ENCODE measurements at regions not wholly inside any gene's neighbourhood (a gene's known extent, or its start where the extent isn't known, plus 50 kb on each side); places are given as distances from the start of the nearest gene placed in this dataset.

DNA sequence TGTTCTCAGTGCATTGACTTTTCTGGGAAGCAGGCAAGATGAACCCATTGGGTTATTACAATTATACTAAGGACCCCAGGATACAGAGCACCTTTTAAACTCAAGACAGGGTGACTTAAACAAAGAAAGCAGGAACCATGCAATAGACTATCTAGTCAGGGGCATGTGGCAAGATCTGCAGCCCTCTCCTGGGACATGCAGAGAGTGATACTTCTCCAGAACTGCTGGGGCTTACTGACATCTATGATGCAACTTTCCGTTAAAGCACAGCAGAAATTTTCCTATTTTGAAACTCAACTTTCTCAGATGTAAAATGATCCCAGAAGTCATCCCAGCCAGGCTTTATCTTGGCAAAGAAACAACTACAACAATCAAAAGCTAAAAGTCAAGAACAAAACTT is 162.2 kb upstream of the HNMT start:
- ATAC-seq (replicated peaks) = no peak
- Mint-ChIP-seq H3K4me3 (no peak overlapping the region), H3K27ac (no peak overlapping the region), H3K27me3 (peaks cover 3% of the 10 kb centered on the region), H3K9me3 (no peaks in the 10 kb centered on the region), H3K4me1 (no peaks in the 10 kb centered on the region), H3K36me3 (ENCODE audit: low read depth) (no peaks in the 10 kb centered on the region)

GRCh38 chr2:137806068-137806805 is 158.0 kb upstream of the HNMT start:
- ATAC-seq (replicated peaks) = no peak
- peaks cover 6% of the 10 kb centered on the region for H3K27me3 Mint-ChIP-seq
- H3K36me3 Mint-ChIP-seq (ENCODE audit: low read depth) = no peaks in the 10 kb centered on the region
- H3K4me3 Mint-ChIP-seq = no peak overlapping the region
- H3K27ac Mint-ChIP-seq = no peak overlapping the region
- no peaks in the 10 kb centered on the region for H3K9me3 Mint-ChIP-seq
- H3K4me1 Mint-ChIP-seq = no peaks in the 10 kb centered on the region

GRCh38 chr2:137809252-137809651 is 155.0 kb upstream of the HNMT start:
- no peaks in the 10 kb centered on the region for H3K36me3 Mint-ChIP-seq (ENCODE audit: low read depth)
- no peak overlapping the region for H3K27ac Mint-ChIP-seq
- no peaks in the 10 kb centered on the region for H3K9me3 Mint-ChIP-seq
- peaks cover 8% of the 10 kb centered on the region for H3K27me3 Mint-ChIP-seq
- H3K4me1 Mint-ChIP-seq = no peaks in the 10 kb centered on the region
- no peak overlapping the region for H3K4me3 Mint-ChIP-seq
- ATAC-seq (replicated peaks) = no peak

DNA sequence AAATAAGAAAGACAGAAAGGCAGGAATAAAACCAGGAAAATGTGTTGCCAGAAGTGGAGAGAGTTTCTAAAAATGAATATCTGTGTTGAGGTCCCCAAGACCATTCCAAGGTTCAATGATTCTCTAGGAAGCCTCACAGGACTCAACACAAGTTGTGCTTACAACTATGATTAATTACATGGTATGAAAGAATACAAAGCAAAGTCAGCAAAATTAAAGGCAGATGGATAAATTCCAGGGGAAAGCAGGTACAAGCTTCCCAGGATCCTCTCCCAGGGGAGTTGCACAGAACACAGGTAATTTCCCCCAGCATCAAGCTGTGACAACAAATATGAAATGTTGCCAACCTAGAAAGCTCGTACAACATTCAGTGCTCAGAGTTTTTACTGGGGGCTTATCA is 154.4 kb upstream of the HNMT start:
- peaks cover 8% of the 10 kb centered on the region for H3K27me3 Mint-ChIP-seq
- no peak for ATAC-seq (replicated peaks)
- H3K4me3 Mint-ChIP-seq = no peak overlapping the region
- no peak overlapping the region for H3K27ac Mint-ChIP-seq
- no peaks in the 10 kb centered on the region for H3K9me3 Mint-ChIP-seq
- no peaks in the 10 kb centered on the region for H3K4me1 Mint-ChIP-seq
- no peaks in the 10 kb centered on the region for H3K36me3 Mint-ChIP-seq (ENCODE audit: low read depth)

GRCh38 chr2:137812517-137812916 is 151.8 kb upstream of the HNMT start:
- Mint-ChIP-seq H3K36me3 (ENCODE audit: low read depth) (no peaks in the 10 kb centered on the region), H3K9me3 (no peaks in the 10 kb centered on the region), H3K4me3 (no peak overlapping the region), H3K27ac (no peak overlapping the region), H3K4me1 (no peaks in the 10 kb centered on the region), H3K27me3 (peaks cover 5% of the 10 kb centered on the region)
- ATAC-seq (replicated peaks) = no peak

DNA sequence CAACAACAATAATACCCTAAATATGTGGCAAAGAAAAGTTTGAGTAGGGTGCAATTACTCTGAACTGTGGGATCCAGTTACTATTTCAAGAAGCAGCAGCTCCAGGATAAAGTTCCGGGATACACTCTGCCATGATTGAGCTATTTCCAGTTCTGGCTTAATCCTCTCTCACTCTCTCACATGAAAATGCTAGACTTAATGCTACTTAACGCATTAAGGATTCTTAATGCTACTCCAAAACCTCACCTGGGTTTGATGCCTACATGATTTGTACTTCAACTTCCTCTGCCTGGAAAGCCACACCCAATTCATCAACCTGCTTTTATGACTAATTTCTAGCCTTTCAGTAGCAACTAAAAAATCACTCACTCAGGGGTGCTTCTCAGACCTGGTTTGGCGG is 151.1 kb upstream of the HNMT start:
- peaks cover 5% of the 10 kb centered on the region for H3K27me3 Mint-ChIP-seq
- no peak for ATAC-seq (replicated peaks)
- H3K4me1 Mint-ChIP-seq = no peaks in the 10 kb centered on the region
- H3K9me3 Mint-ChIP-seq = no peaks in the 10 kb centered on the region
- no peak overlapping the region for H3K27ac Mint-ChIP-seq
- H3K4me3 Mint-ChIP-seq = no peak overlapping the region
- H3K36me3 Mint-ChIP-seq (ENCODE audit: low read depth) = no peaks in the 10 kb centered on the region

GRCh38 chr2:137817058-137817457 is 147.2 kb upstream of the HNMT start:
- H3K4me1 Mint-ChIP-seq = no peaks in the 10 kb centered on the region
- no peak overlapping the region for H3K4me3 Mint-ChIP-seq
- no peak overlapping the region for H3K27ac Mint-ChIP-seq
- no peaks in the 10 kb centered on the region for H3K36me3 Mint-ChIP-seq (ENCODE audit: low read depth)
- peaks cover under 1% of the 10 kb centered on the region for H3K27me3 Mint-ChIP-seq
- H3K9me3 Mint-ChIP-seq = no peaks in the 10 kb centered on the region
- no peak for ATAC-seq (replicated peaks)

- Mint-ChIP-seq H3K27me3 (peaks cover 13% of the 10 kb centered on the region), H3K36me3 (ENCODE audit: low read depth) (no peaks in the 10 kb centered on the region), H3K9me3 (no peaks in the 10 kb centered on the region), H3K4me1 (no peaks in the 10 kb centered on the region), H3K4me3 (no peak overlapping the region), H3K27ac (no peak overlapping the region)
- ATAC-seq (replicated peaks) = no peak
Measured at GRCh38 chr2:137823196-137823595, 141.1 kb upstream of the HNMT start.

DNA sequence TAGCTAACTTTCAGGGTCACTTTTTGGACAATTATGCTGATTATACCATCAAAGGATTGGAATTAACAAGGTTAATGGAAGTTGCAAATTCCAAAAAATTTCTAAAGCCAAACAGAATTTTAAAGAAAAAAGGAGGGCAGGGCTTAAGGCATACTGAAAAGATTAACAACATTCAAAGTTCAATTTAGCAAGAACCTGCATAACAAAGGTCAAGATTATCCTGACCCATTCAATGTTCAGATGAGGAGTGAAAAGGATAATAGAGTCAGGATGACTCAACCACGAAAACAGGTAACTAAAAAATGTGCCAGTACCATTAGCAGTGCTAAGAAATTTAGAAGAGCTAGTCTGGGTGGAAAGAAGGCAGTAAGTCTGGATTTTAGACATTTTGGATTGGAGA is 139.8 kb upstream of the HNMT start:
- ATAC-seq (replicated peaks) = no peak
- no peak overlapping the region for H3K4me3 Mint-ChIP-seq
- peaks cover 13% of the 10 kb centered on the region for H3K27me3 Mint-ChIP-seq
- H3K4me1 Mint-ChIP-seq = no peaks in the 10 kb centered on the region
- no peaks in the 10 kb centered on the region for H3K9me3 Mint-ChIP-seq
- no peak overlapping the region for H3K27ac Mint-ChIP-seq
- no peaks in the 10 kb centered on the region for H3K36me3 Mint-ChIP-seq (ENCODE audit: low read depth)

- H3K4me3 Mint-ChIP-seq = no peak overlapping the region
- no peak overlapping the region for H3K27ac Mint-ChIP-seq
- no peaks in the 10 kb centered on the region for H3K4me1 Mint-ChIP-seq
- peaks cover 21% of the 10 kb centered on the region for H3K27me3 Mint-ChIP-seq
- no peaks in the 10 kb centered on the region for H3K9me3 Mint-ChIP-seq
- peak; percentile 66 for ATAC-seq (replicated peaks)
- no peaks in the 10 kb centered on the region for H3K36me3 Mint-ChIP-seq (ENCODE audit: low read depth)
Measured at GRCh38 chr2:137826373-137827372, 137.6 kb upstream of the HNMT start.

- no peak for ATAC-seq (replicated peaks)
Measured at GRCh38 chr2:137828624-137829023, 135.6 kb upstream of the HNMT start.

DNA sequence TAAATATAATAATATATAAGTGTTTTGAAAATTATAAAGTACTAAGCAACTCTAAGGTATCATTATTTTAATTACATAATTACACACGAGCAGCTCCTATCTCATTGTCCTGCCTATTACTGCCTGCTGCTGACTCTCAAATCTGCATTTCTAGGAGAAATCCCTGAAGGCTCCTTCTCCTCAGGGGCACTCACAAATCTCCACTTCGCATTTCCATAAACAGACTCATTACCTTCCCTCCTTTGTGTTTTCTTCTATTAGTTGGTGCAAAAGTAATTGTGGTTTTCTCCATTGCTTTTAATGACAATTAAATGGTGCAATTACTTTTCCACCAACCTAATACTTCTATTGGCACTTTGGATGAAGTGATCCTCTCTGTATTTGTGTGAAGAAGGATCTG is 135.0 kb upstream of the HNMT start:
- no peaks in the 10 kb centered on the region for H3K4me1 Mint-ChIP-seq

More at GRCh38 chr2:137828624-137829023, 135.6 kb upstream of the HNMT start:
- H3K4me3 Mint-ChIP-seq = no peak overlapping the region
- no peaks in the 10 kb centered on the region for H3K9me3 Mint-ChIP-seq
- H3K27me3 Mint-ChIP-seq = peaks cover 18% of the 10 kb centered on the region
- H3K36me3 Mint-ChIP-seq (ENCODE audit: low read depth) = no peaks in the 10 kb centered on the region
- H3K4me1 Mint-ChIP-seq = no peaks in the 10 kb centered on the region
- no peak overlapping the region for H3K27ac Mint-ChIP-seq

GRCh38 chr2:137834760-137835379 is 129.4 kb upstream of the HNMT start:
- H3K4me3 Mint-ChIP-seq = no peak overlapping the region
- no peaks in the 10 kb centered on the region for H3K4me1 Mint-ChIP-seq
- no peak overlapping the region for H3K27ac Mint-ChIP-seq
- no peak for ATAC-seq (replicated peaks)
- no peaks in the 10 kb centered on the region for H3K36me3 Mint-ChIP-seq (ENCODE audit: low read depth)
- peaks cover 16% of the 10 kb centered on the region for H3K27me3 Mint-ChIP-seq
- no peaks in the 10 kb centered on the region for H3K9me3 Mint-ChIP-seq

More for the DNA sequence above, 135.0 kb upstream of the HNMT start:
- no peak overlapping the region for H3K4me3 Mint-ChIP-seq
- no peak overlapping the region for H3K27ac Mint-ChIP-seq
- H3K36me3 Mint-ChIP-seq (ENCODE audit: low read depth) = no peaks in the 10 kb centered on the region
- ATAC-seq (replicated peaks) = no peak
- H3K27me3 Mint-ChIP-seq = peaks cover 15% of the 10 kb centered on the region
- H3K9me3 Mint-ChIP-seq = no peaks in the 10 kb centered on the region

GRCh38 chr2:137836671-137837070 is 127.6 kb upstream of the HNMT start:
- Mint-ChIP-seq H3K27me3 (peaks cover 8% of the 10 kb centered on the region), H3K4me1 (no peaks in the 10 kb centered on the region), H3K9me3 (no peaks in the 10 kb centered on the region), H3K36me3 (ENCODE audit: low read depth) (no peaks in the 10 kb centered on the region), H3K4me3 (no peak overlapping the region), H3K27ac (no peak overlapping the region)
- no peak for ATAC-seq (replicated peaks)

Measured in activated T-helper 17 cell treated with anti-CD3 and anti-CD28 coated beads, Interleukin-2, amount 50 U/mL, for 72 hours (primary cell).